Neutrophil (primary cell): ENCODE measurements at regions not wholly inside any gene's neighbourhood (a gene's known extent, or its start where the extent isn't known, plus 50 kb on each side); places are given as distances from the start of the nearest gene placed in this dataset.
"Not testable (repeated sequence)": the region's sequence is repeated elsewhere in the genome, so short reads cannot be mapped to it uniquely, and the experiment has no call there.

Experiments
- H3K27ac ChIP-seq: fragments of 200-600 bp; sonication (generic); 2 replicates; pipeline ENCODE4 v1.5.1; 2016; ENCODE audit warnings: mild to moderate bottlenecking, moderate library complexity
- H3K27me3 ChIP-seq: fragments of 200-600 bp; sonication (generic); 2 replicates; pipeline ENCODE4 v1.6.0; 2016; ENCODE audit warnings: mild to moderate bottlenecking
- H3K36me3 ChIP-seq: fragments of 200-600 bp; sonication (generic); 2 replicates; pipeline ENCODE4 v1.5.1; 2017
- H3K4me1 ChIP-seq, 2 experiments: fragments of 200-600 bp in 1 of 2; sonication (generic) in 1 of 2; 1 replicate in 1 of 2; 2 replicates in 1 of 2; pipeline versions ENCODE4 v1.5.1 to v1.6.1; 2013 to 2016; ENCODE audit warnings: low read depth in 1 of 2, low read length in 1 of 2, mild to moderate bottlenecking in 1 of 2, moderate library complexity in 1 of 2; ENCODE audit not compliant: control insufficient read depth in 1 of 2, insufficient read depth in 1 of 2
- H3K4me3 ChIP-seq, 2 experiments: fragments of 200-600 bp in 1 of 2; sonication (generic) in 1 of 2; 1 replicate in 1 of 2; 2 replicates in 1 of 2; pipeline ENCODE4 v1.5.1; 2013 to 2016; ENCODE audit warnings: low read depth in 1 of 2, low read length in 1 of 2, mild to moderate bottlenecking in 1 of 2, moderate library complexity in 1 of 2
- H3K9me3 ChIP-seq: fragments of 200-600 bp; sonication (generic); 2 replicates; pipeline ENCODE4 v1.5.1; 2016
- CTCF ChIP-seq: fragments of 200-600 bp; sonication (generic); IDR thresholded peaks from 2 replicates; pipeline ENCODE4 v1.5.1; 2016; ENCODE audit warnings: antibody characterized with exemption

- H3K9me3 ChIP-seq, H3K4me3 ChIP-seq, H3K4me1 ChIP-seq, H3K27me3 ChIP-seq, H3K27ac ChIP-seq, H3K36me3 ChIP-seq: not testable (repeated sequence)
Observed at GRCh38 chr21:9003909-9004814, 1517.2 kb upstream of the TPTE start.

GRCh38 chr21:9004815-9005518, 1516.4 kb upstream of the TPTE start:
- H3K4me3 ChIP-seq, H3K27me3 ChIP-seq, H3K27ac ChIP-seq, H3K4me1 ChIP-seq, H3K36me3 ChIP-seq, H3K9me3 ChIP-seq: not testable (repeated sequence)

- H3K4me1 ChIP-seq, H3K36me3 ChIP-seq, H3K9me3 ChIP-seq, H3K27ac ChIP-seq, H3K4me3 ChIP-seq, H3K27me3 ChIP-seq: not testable (repeated sequence)
Observed at GRCh38 chr21:9005671-9006070, 1515.7 kb upstream of the TPTE start.

- not testable (repeated sequence) for H3K27me3 ChIP-seq, H3K9me3 ChIP-seq, H3K36me3 ChIP-seq, H3K27ac ChIP-seq, H3K4me3 ChIP-seq, H3K4me1 ChIP-seq
Observed at GRCh38 chr21:9006111-9006510, 1515.3 kb upstream of the TPTE start.

- H3K27ac ChIP-seq, H3K9me3 ChIP-seq, H3K4me3 ChIP-seq, H3K36me3 ChIP-seq, H3K27me3 ChIP-seq, H3K4me1 ChIP-seq: not testable (repeated sequence)
Observed at GRCh38 chr21:9006553-9007323, 1514.6 kb upstream of the TPTE start.

- no peak overlapping the region for H3K27ac ChIP-seq
- no peaks in the 10 kb centered on the region for H3K27me3 ChIP-seq
- no peaks in the 10 kb centered on the region for H3K4me1 ChIP-seq
- TF ChIP-seq CTCF: no peak
- no peaks in the 10 kb centered on the region for H3K36me3 ChIP-seq
- no peaks in the 10 kb centered on the region for H3K9me3 ChIP-seq
- H3K4me3 ChIP-seq: no peak overlapping the region
Observed at GRCh38 chr21:9008636-9009035, 1512.7 kb upstream of the TPTE start.

- H3K4me1 ChIP-seq, H3K36me3 ChIP-seq, H3K9me3 ChIP-seq, H3K27ac ChIP-seq, H3K27me3 ChIP-seq, H3K4me3 ChIP-seq: not testable (repeated sequence)
Observed at GRCh38 chr21:9009267-9010016, 1511.9 kb upstream of the TPTE start.

- H3K27ac ChIP-seq, H3K4me1 ChIP-seq, H3K27me3 ChIP-seq, H3K9me3 ChIP-seq, H3K4me3 ChIP-seq, H3K36me3 ChIP-seq: not testable (repeated sequence)
Observed at GRCh38 chr21:9010121-9010795, 1511.1 kb upstream of the TPTE start.

GRCh38 chr21:9010936-9011890, 1510.2 kb upstream of the TPTE start:
- not testable (repeated sequence) for H3K4me1 ChIP-seq, H3K9me3 ChIP-seq, H3K4me3 ChIP-seq, H3K27me3 ChIP-seq, H3K36me3 ChIP-seq, H3K27ac ChIP-seq

GRCh38 chr21:9011916-9012315, 1509.5 kb upstream of the TPTE start:
- not testable (repeated sequence) for H3K9me3 ChIP-seq

More at GRCh38 chr21:9011916-9012315, 1509.5 kb upstream of the TPTE start:
- H3K36me3 ChIP-seq, H3K27ac ChIP-seq, H3K27me3 ChIP-seq, H3K4me3 ChIP-seq, H3K4me1 ChIP-seq: not testable (repeated sequence)
